WTC11 (cell line): ENCODE measurements at regions not wholly inside any gene's neighbourhood (a gene's known extent, or its start where the extent isn't known, plus 50 kb on each side); places are given as distances from the start of the nearest gene placed in this dataset.

Experiments used
- ATAC-seq: fragments of 200-7000 bp; cut with Tn5 transposase; 2 replicates; pipeline ENCODE4 v1.10.0; 2021; ENCODE audit warnings: mild to moderate bottlenecking, moderate library complexity
- CTCF ChIA-PET: fragments of 300-600 bp; sonication (Branson Sonifier 250); formaldehyde crosslinking; loops from one replicate; lab custom pipeline; 2021; ENCODE audit warnings: antibody characterized with exemption; lab: Charles Lee
- POLR2A ChIA-PET: fragments of 350-600 bp; sonication (Branson Sonifier 250); formaldehyde crosslinking; loops from one replicate; lab custom pipeline; 2021; ENCODE audit warnings: antibody characterized with exemption; lab: Charles Lee
- DNase-seq: peaks from one replicate; pipeline ENCODE4 v3.0.0; 2021; ENCODE audit warnings: low spot score
- H3K27ac Mint-ChIP-seq: 2 replicates; pipeline ENCODE4 v1.8.0; 2021; ENCODE audit warnings: mixed read lengths
- H3K27me3 Mint-ChIP-seq: 2 replicates; pipeline ENCODE4 v1.8.0; 2021; ENCODE audit warnings: low read depth, mild to moderate bottlenecking, moderate library complexity, mixed read lengths
- H3K36me3 Mint-ChIP-seq: 2 replicates; pipeline ENCODE4 v1.8.0; 2021; ENCODE audit warnings: mixed read lengths
- H3K4me1 Mint-ChIP-seq: 2 replicates; pipeline ENCODE4 v1.8.0; 2022; ENCODE audit warnings: mixed read lengths
- H3K4me3 Mint-ChIP-seq: 2 replicates; pipeline ENCODE4 v1.8.0; 2021; ENCODE audit warnings: mild to moderate bottlenecking, moderate library complexity, mixed read lengths
- H3K9me3 Mint-ChIP-seq: 2 replicates; pipeline ENCODE4 v1.8.0; 2021; ENCODE audit warnings: mixed read lengths
- AR ChIP-seq: fragments of 250-450 bp; sonication (Bioruptor Pico); IDR thresholded peaks from 2 replicates; pipeline ENCODE4 v1.9.0; 2021; ENCODE audit warnings: mild to moderate bottlenecking
- ATF6 ChIP-seq: sonication (generic); formaldehyde crosslinking; IDR thresholded peaks from 2 replicates; pipeline ENCODE4 v1.8.1; 2023; ENCODE audit warnings: mild to moderate bottlenecking, missing genetic modification reagents
- CTCF ChIP-seq: fragments of 200-600 bp; IDR thresholded peaks from 2 replicates; pipeline ENCODE4 v1.8.0; 2022; ENCODE audit warnings: antibody characterized with exemption
- ELF4 ChIP-seq: sonication (generic); formaldehyde crosslinking; IDR thresholded peaks from 2 replicates; pipeline ENCODE4 v1.8.1; 2022; ENCODE audit warnings: low read depth, mild to moderate bottlenecking, moderate library complexity, missing genetic modification reagents
- ERG ChIP-seq: fragments of 250-450 bp; sonication (Bioruptor Pico); IDR thresholded peaks from 2 replicates; pipeline ENCODE4 v1.8.0; 2021; ENCODE audit warnings: mild to moderate bottlenecking
- FOXP4 ChIP-seq: sonication (generic); formaldehyde crosslinking; IDR thresholded peaks from 2 replicates; pipeline ENCODE4 v1.8.0; 2022; ENCODE audit warnings: mild to moderate bottlenecking, missing genetic modification reagents
- GABPB1 ChIP-seq: sonication (generic); formaldehyde crosslinking; IDR thresholded peaks from 2 replicates; pipeline ENCODE4 v1.8.1; 2023; ENCODE audit warnings: mild to moderate bottlenecking, missing genetic modification reagents
- JAZF1 ChIP-seq: fragments of 250-450 bp; sonication (Bioruptor Pico); IDR thresholded peaks from 2 replicates; pipeline ENCODE4 v1.9.0; 2021; ENCODE audit warnings: moderate library complexity, mild to moderate bottlenecking, inconsistent platforms
- MAX ChIP-seq: sonication (generic); formaldehyde crosslinking; IDR thresholded peaks from 2 replicates; pipeline ENCODE4 v1.8.0; 2022; ENCODE audit warnings: mild to moderate bottlenecking, missing genetic modification reagents
- NFATC4 ChIP-seq: fragments of 250-450 bp; sonication (Bioruptor Pico); IDR thresholded peaks from 2 replicates; pipeline ENCODE4 v1.9.0; 2021; ENCODE audit warnings: mild to moderate bottlenecking
- NFYB ChIP-seq: sonication (generic); formaldehyde crosslinking; conservative IDR thresholded peaks from 2 replicates; pipeline ENCODE4 v1.8.0; 2022; ENCODE audit warnings: low read depth, missing genetic modification reagents
- NR2C2 ChIP-seq: sonication (generic); formaldehyde crosslinking; IDR thresholded peaks from 2 replicates; pipeline ENCODE4 v1.8.0; 2022; ENCODE audit warnings: mild to moderate bottlenecking, missing genetic modification reagents
- OVOL2 ChIP-seq: fragments of 250-450 bp; sonication (Bioruptor Pico); IDR thresholded peaks from 2 replicates; pipeline ENCODE4 v1.9.0; 2021; ENCODE audit warnings: mild to moderate bottlenecking, borderline replicate concordance
- SMAD3 ChIP-seq: sonication (generic); formaldehyde crosslinking; IDR thresholded peaks from 2 replicates; pipeline ENCODE4 v1.8.0; 2022; ENCODE audit warnings: missing genetic modification reagents, mild to moderate bottlenecking, borderline replicate concordance
- SMAD4 ChIP-seq: sonication (generic); formaldehyde crosslinking; IDR thresholded peaks from 2 replicates; pipeline ENCODE4 v1.8.0; 2022; ENCODE audit warnings: mild to moderate bottlenecking, missing genetic modification reagents
- ZNF138 ChIP-seq: sonication (generic); formaldehyde crosslinking; conservative IDR thresholded peaks from 2 replicates; pipeline ENCODE4 v1.8.1; 2022; ENCODE audit warnings: mild to moderate bottlenecking, moderate library complexity, missing genetic modification reagents
- ZNF281 ChIP-seq: sonication (generic); formaldehyde crosslinking; IDR thresholded peaks from 2 replicates; pipeline ENCODE4 v1.8.0; 2023; ENCODE audit warnings: mild to moderate bottlenecking, missing genetic modification reagents
- ZNF317 ChIP-seq: sonication (generic); formaldehyde crosslinking; IDR thresholded peaks from 2 replicates; pipeline ENCODE4 v1.8.1; 2023; ENCODE audit warnings: low read depth, mild to moderate bottlenecking, moderate library complexity, missing genetic modification reagents, borderline replicate concordance
- ZNF416 ChIP-seq: fragments of 250-450 bp; sonication (Bioruptor Pico); IDR thresholded peaks from 2 replicates; pipeline ENCODE4 v1.9.0; 2021; ENCODE audit warnings: mild to moderate bottlenecking, inconsistent platforms

GRCh38 chr11:109048098-109048497, 373.9 kb upstream of the C11orf87 start:
- POLR2A ChIA-PET, result no interaction called here
- CTCF ChIA-PET, result no interaction called here
- H3K9me3 Mint-ChIP-seq, result no peaks in the 10 kb centered on the region
- H3K4me1 Mint-ChIP-seq, result peaks cover 18% of the 10 kb centered on the region
- no peaks in the 10 kb centered on the region for H3K36me3 Mint-ChIP-seq
- DNase-seq, result no peak
- no peak for ATAC-seq
- H3K4me3 Mint-ChIP-seq, result no peak overlapping the region
- no peaks in the 10 kb centered on the region for H3K27me3 Mint-ChIP-seq
- H3K27ac Mint-ChIP-seq, result no peak overlapping the region
- TF ChIP-seq JAZF1 (CRISPR knock-in tag) (no peak), NFATC4 (CRISPR knock-in tag) (no peak), NR2C2 (no peak), ZNF416 (CRISPR knock-in tag) (no peak), ZNF281 (no peak), ZNF138 (no peak), ATF6 (CRISPR knock-in tag) (no peak), OVOL2 (no peak), MAX (CRISPR knock-in tag) (no peak)

GRCh38 chr11:109051200-109051599, 370.8 kb upstream of the C11orf87 start:
- H3K9me3 Mint-ChIP-seq, result no peaks in the 10 kb centered on the region
- H3K4me1 Mint-ChIP-seq, result peaks cover 9% of the 10 kb centered on the region
- ATAC-seq (0 out of 2 replicates have a peak, but pooled peaks have one; percentile 50), DNase-seq (no peak)
- ChIA-PET CTCF (interaction anchor here (1.1 kb wide), 1 partner anchor 11 kb away, joined by 4 read pairs; no protein-coding TSS in a partner anchor), POLR2A (no interaction called here)
- TF ChIP-seq SMAD3 (CRISPR knock-in tag) (no peak), CTCF (no peak), AR (CRISPR knock-in tag) (no peak), GABPB1 (CRISPR knock-in tag) (no peak), FOXP4 (no peak), SMAD4 (no peak), NFATC4 (CRISPR knock-in tag) (no peak), NFYB (CRISPR knock-in tag) (no peak), ZNF317 (CRISPR knock-in tag) (no peak), ELF4 (CRISPR knock-in tag) (no peak), ERG (no peak)
- H3K27me3 Mint-ChIP-seq, result peaks cover 2% of the 10 kb centered on the region
- H3K27ac Mint-ChIP-seq, result no peak overlapping the region
- H3K4me3 Mint-ChIP-seq, result no peak overlapping the region
- H3K36me3 Mint-ChIP-seq, result no peaks in the 10 kb centered on the region
